ENCODE measurements at regions not wholly inside any gene's neighbourhood (a gene's known extent, or its start where the extent isn't known, plus 50 kb on each side); places are given as distances from the start of the nearest gene placed in this dataset.
A peak's percentile ranks its signal among the peaks of the same experiment; 100 is the strongest.

DNA sequence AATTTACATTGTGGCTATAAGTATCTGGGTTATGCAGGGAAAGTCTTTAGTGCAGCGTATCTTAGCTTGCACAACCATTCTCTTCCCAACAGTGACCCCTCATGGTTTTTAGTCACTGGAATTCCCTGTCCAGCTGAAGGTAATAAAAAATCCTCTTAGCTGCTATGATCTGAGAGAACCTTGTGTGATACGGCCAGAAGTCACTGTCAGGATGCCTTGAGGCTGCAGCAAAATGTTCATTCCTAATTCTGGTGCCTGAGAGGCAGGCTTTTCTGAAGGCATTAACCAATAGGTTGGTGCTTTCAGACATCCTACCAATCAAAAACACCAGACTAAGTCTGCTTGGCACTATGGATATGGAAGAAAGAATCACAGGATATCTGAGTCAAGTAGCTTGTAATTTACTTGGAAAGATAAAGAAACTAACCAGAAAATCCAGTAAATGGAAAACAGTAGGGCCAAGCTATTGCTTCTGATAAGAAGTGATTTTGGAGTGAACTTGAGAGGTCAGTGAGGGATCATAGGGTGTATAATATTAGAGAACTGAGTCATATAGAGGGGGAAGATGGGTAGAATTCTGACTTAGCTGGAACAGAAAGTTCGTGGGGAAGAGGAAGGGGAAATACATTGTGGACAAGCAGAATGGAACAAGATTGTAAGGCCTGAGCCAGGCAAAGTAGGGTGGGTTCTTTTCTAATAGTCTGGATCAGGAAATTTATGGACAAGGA lies 89.0 kb upstream of the SLC14A2 start:
- Histone ChIP-seq H3K36me3 (no peaks in the 10 kb centered on the region), H3K27ac (peak overlapping the region in 1 of 4 donors; percentile 27), H3K4me3 (no peak overlapping the region), H3K9me3 (no peaks in the 10 kb centered on the region), H3K4me1 (peaks cover 0 to 16% (median 11%) of the 10 kb centered on the region in 4 donors), H3K27me3 (no peaks in the 10 kb centered on the region)
- intact Hi-C loops (cut with DNase I), result no loop called here
- DNase-seq, result no peak
- TF ChIP-seq, protein P1, sequence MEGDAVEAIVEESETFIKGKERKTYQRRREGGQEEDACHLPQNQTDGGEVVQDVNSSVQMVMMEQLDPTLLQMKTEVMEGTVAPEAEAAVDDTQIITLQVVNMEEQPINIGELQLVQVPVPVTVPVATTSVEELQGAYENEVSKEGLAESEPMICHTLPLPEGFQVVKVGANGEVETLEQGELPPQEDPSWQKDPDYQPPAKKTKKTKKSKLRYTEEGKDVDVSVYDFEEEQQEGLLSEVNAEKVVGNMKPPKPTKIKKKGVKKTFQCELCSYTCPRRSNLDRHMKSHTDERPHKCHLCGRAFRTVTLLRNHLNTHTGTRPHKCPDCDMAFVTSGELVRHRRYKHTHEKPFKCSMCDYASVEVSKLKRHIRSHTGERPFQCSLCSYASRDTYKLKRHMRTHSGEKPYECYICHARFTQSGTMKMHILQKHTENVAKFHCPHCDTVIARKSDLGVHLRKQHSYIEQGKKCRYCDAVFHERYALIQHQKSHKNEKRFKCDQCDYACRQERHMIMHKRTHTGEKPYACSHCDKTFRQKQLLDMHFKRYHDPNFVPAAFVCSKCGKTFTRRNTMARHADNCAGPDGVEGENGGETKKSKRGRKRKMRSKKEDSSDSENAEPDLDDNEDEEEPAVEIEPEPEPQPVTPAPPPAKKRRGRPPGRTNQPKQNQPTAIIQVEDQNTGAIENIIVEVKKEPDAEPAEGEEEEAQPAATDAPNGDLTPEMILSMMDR (IDR thresholded peaks at IDR 0.05), result no peak
- TF ChIP-seq POLR2A (IDR thresholded peaks at IDR 0.05) (no peak), EP300 (IDR thresholded peaks at IDR 0.05) (no peak), POLR2AphosphoS5 (IDR thresholded peaks at IDR 0.05) (no peak)
- WGBS, 2 donors, result 60 to 70% methylated on average over 3 of the region's 3 CpGs

DNA sequence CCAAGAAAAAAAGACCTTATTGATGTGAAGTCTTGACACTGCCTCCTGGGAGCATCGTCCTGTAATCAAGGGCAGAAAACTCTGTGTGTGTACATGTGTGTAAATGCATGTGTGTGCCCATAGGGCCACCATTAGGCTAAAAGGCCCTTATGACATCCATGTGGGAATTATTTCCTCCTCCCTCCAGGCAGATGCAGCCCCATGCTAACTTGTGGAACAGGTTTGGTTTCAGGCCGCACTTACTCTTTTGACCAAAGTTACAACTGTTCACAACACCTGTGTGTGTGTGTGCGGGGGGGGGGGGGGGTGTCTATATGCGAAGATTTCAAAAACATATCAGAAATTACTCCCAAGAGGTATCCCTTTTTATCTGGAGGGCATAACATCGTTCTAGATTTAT lies 87.4 kb upstream of the SLC14A2 start:
- intact Hi-C loops (cut with DNase I), result no loop called here
- Histone ChIP-seq H3K36me3 (no peaks in the 10 kb centered on the region), H3K4me3 (no peak overlapping the region), H3K27ac (no peak overlapping the region), H3K4me1 (peaks cover 0 to 6% (median 0%) of the 10 kb centered on the region in 4 donors), H3K27me3 (no peaks in the 10 kb centered on the region), H3K9me3 (no peaks in the 10 kb centered on the region)
- TF ChIP-seq EP300 (IDR thresholded peaks at IDR 0.05), result no peak
- TF ChIP-seq, protein P1 (IDR thresholded peaks at IDR 0.05), result no peak
- no peak for TF ChIP-seq POLR2A (IDR thresholded peaks at IDR 0.05)
- no peak for TF ChIP-seq POLR2AphosphoS5 (IDR thresholded peaks at IDR 0.05)
- DNase-seq, result no peak
- WGBS, 2 donors, result 44 to 72% methylated on average over 5 of the region's 5 CpGs

DNA sequence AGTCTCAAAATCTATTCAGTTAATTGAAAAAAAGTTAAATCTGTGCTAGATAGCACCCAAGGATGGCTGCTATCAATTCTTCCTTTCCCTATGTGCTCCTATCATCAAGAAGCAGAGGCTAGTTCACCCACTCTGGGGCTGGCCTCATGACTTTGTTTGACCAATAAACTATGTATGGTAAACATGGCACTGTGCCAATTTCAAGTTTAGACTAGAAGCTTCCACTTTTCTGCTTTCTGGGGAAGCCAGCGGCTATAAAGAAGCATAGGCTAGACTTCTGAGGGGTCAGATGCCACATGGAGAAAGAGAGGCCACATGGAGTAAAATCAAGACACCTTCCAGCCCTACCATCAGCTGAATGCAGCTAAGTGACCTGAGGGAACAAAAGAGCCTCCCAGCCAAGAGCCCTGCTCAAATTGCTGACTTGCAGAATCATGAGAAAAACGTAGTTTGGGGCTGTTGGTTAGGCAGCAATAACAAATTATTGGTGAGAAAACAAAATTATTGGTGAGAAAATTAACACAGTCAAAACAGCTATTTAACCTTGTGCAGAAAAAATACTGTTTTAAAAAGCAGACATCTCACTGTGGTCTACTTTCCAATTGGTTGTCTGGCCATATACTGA lies 86.5 kb upstream of the SLC14A2 start:
- Histone ChIP-seq H3K9me3 (no peaks in the 10 kb centered on the region), H3K36me3 (no peaks in the 10 kb centered on the region), H3K27ac (no peak overlapping the region), H3K27me3 (no peaks in the 10 kb centered on the region), H3K4me1 (peaks cover 0 to 6% (median 0%) of the 10 kb centered on the region in 4 donors), H3K4me3 (no peak overlapping the region)
- 56 to 73% methylated on average over 2 of the region's 2 CpGs for WGBS, 2 donors
- DNase-seq, result no peak
- intact Hi-C loops (cut with DNase I), result no loop called here
- TF ChIP-seq, protein P1 (IDR thresholded peaks at IDR 0.05), result no peak
- TF ChIP-seq EP300 (IDR thresholded peaks at IDR 0.05) (no peak), POLR2AphosphoS5 (IDR thresholded peaks at IDR 0.05) (no peak), POLR2A (IDR thresholded peaks at IDR 0.05) (no peak)

DNA sequence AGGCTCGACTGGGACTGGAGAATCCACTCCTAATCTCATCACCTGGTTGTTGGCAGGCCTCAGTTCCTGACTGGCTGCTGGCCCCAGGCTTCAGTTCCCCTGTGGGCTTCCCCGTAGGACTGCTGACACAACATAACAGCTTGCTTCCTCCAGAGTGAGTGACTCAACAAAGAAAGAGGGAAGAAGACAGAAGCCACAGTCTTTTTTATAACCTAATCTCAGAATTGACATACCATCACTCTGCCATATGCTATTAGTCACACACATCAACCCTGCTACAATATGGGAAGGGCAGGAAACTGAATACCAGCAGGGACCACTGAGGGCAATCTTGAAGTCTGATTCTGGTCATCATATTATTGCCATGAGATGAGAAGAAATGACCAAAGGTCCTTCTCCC lies 76.8 kb upstream of the SLC14A2 start:
- Histone ChIP-seq H3K36me3 (no peaks in the 10 kb centered on the region), H3K9me3 (peaks cover 0 to 3% (median 0%) of the 10 kb centered on the region in 4 donors), H3K27me3 (no peaks in the 10 kb centered on the region), H3K4me3 (no peak overlapping the region), H3K27ac (no peak overlapping the region), H3K4me1 (no peaks in the 10 kb centered on the region)
- intact Hi-C loops (cut with DNase I), result no loop called here
- 76 to 81% methylated on average over 2 of the region's 2 CpGs for WGBS, 2 donors
- DNase-seq, result no peak
- TF ChIP-seq POLR2A (IDR thresholded peaks at IDR 0.05), result no peak
- TF ChIP-seq, protein P1 (IDR thresholded peaks at IDR 0.05), result no peak
- TF ChIP-seq POLR2AphosphoS5 (IDR thresholded peaks at IDR 0.05), result no peak
- TF ChIP-seq EP300 (IDR thresholded peaks at IDR 0.05), result no peak
